HG03378 (cell line): ENCODE measurements at regions not wholly inside any gene's neighbourhood (a gene's known extent, or its start where the extent isn't known, plus 50 kb on each side); places are given as distances from the start of the nearest gene placed in this dataset.

Experiments used
- ATAC-seq: cut with Tn5 transposase; IDR thresholded peaks from one replicate; pipeline ENCODE4 v1.9.1; 2021; ENCODE audit warnings: mild to moderate bottlenecking, moderate library complexity; ENCODE audit not compliant: unreplicated experiment

GRCh38 chr15:46471096-46471495 is 836.3 kb downstream of the SQOR start:
- ATAC-seq: no peak

DNA sequence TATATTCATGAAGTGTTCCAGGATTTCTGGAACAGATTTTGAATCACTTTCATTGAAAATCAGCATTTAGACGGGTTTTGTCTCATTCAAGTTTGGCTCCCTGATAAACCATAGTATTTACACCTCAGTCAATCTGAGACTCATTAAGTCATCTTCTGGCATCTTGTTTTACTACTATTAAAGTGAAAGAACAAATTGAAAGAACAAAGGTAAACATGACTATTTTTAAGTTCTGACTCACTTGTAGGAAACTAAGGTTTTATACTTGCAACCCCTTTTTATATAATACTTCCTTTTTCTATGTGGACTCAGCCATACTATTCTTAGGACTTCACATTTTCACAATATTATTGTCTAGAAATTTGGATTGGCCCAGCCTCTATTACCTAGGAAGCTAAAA is 854.4 kb downstream of the SQOR start:
- no peak for ATAC-seq

GRCh38 chr15:46496491-46497115 is 861.8 kb downstream of the SQOR start:
- ATAC-seq: no peak

- no peak for ATAC-seq
These were observed 867.8 kb downstream of the SQOR start for GRCh38 chr15:46502667-46503066.

GRCh38 chr15:46518381-46518780 is 883.6 kb downstream of the SQOR start:
- ATAC-seq: no peak

DNA sequence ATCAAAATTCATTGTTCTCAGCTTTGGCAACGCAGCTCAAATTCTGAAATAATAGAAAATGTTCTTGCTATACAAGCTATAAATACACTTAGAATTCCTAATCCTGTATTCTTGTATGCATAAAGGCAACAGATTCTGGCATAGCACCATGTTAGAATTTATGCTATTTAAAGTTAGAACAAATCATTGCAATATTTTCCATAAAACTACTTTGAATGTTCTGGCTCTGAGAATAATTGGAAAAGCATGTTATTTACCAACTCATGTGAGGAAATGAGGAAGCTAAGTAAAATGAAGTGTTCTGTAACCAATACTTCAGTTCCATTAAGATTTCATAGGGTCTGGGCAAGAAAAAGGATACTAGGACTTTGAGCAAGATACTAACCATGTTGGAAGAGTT is 888.9 kb downstream of the SQOR start:
- no peak for ATAC-seq

DNA sequence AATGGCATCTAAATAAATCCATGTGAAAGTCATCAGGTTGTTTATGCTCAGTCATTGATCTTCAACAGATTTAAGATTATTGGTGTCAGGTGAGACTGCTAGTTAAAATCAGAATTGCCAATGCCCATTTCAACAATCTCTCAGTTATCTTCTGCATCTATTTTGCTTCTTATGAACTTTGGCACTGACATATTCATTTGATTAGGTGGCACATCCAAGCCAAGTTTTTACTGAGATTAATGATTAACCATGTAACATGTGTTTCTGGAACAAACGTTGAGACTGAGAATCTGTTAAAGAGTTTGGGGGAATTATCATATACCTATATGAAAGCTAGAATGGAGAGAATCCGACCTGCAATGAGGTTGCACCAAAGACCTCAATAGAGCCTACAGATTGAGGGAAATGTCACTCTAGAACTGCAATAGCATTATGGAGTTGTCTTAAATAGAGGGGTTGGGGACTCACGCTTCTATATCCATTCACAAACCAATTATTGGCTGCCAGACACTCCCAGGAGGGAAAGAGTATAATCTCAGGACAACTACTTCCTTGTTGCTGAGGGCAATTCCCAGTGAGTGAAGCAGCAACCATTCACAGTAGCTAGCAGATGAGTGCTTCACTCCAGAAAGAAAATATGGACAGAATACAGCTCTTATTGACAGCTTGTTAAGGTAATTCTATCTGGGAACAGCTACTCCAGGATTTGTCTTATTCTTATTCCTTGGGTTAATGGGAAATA is 891.3 kb downstream of the SQOR start:
- no peak for ATAC-seq

- ATAC-seq: no peak
These were observed 891.9 kb downstream of the SQOR start for GRCh38 chr15:46526726-46527110.

DNA sequence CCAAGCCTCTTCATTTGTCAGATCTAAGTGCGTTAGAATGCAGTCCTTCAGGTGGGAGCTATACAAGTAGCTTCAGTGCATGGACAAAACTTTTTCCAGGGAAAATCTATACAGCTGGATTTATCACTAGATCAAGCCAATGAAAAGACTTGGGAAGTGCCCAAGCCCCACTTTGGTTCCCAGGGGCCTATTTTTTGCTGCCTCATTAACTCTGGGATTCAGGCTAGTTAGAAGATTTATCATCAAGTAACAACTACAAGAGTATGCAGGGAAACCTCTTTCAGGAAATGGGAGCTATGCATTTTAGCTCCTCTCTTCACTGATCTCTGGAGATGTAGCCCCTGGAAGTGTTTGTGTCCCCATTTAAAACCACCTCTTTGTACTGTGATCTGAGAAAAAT is 908.8 kb downstream of the SQOR start:
- no peak for ATAC-seq

- ATAC-seq: no peak
These were observed 914.2 kb downstream of the SQOR start for GRCh38 chr15:46548989-46549388.

GRCh38 chr15:46552316-46552715 is 917.5 kb downstream of the SQOR start:
- ATAC-seq: no peak

DNA sequence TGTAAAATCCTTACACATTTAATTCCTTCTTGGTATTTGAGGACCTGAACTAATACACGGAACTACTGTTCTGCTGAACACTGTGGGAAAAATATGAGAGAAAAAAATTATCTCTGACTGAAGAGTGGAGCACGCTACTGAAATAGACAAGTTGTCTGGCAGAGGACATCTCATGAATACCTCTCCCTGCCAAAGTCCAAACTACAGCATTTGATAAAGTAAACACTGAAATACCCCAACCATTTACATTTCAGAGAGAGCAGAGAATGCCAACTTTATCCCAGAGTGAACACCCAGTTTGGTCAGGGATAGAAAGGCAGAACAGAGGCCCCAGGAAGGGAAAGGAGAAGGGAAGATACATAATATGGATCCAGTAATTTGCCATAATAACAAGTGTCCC is 920.7 kb downstream of the SQOR start:
- no peak for ATAC-seq

DNA sequence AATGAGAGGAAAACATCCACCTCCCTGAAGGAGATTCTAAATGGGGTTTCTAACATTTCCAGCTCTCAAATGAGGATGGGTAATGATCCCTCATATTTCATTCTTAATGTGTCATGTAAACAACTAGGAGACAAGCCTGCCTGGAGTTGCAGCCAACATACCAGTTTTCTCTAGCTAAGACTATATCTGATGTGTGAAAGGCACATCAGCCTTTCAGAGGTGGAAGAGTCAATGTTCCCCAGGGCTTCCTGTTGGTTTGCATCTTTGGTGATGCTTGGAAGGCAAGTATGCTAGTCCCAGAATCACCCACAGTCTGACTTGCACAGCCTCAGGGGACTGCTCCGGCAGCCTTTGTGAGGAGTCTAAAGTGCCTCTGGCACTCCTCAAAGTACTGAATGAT is 921.2 kb downstream of the SQOR start:
- no peak for ATAC-seq

DNA sequence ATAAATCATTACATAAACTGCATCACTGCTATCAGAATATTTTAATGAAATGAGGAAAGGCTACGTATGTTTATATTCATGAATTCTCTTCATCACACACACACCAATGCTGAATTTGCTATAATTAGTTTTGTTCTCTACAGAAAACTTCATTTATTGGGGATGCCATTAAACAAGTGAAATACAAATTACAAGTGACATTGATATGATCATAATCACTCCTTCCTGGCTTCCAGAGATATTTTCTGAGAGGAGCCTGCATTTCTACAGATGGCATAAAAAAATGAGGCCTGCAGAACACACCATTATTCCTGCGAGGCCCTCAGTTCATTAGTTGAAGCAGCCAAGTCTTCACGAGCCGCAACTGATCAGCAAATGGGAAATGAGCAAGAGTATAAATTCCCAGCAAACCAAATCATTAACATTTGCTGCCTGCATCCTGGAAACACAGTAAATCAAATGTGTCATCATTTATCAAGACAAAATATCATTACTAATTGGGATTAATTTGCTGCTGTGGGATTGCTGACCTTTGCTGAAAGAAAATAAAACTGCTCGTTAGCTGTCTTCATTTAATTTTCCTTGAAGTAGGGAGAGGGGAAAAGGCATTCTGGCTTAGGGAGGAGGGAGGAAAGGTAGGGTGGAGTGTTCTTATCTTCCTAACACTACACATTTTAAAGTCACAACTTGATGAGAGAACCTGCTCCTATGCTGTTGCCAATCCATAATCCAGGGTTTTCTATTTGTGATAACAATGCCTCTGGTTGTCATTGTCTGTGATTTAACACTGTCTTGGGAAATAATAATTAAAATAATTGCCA is 921.9 kb downstream of the SQOR start:
- ATAC-seq: no peak

GRCh38 chr15:46567968-46568367 is 933.1 kb downstream of the SQOR start:
- ATAC-seq: no peak

GRCh38 chr15:46569781-46570180 is 935.0 kb downstream of the SQOR start:
- ATAC-seq: no peak

DNA sequence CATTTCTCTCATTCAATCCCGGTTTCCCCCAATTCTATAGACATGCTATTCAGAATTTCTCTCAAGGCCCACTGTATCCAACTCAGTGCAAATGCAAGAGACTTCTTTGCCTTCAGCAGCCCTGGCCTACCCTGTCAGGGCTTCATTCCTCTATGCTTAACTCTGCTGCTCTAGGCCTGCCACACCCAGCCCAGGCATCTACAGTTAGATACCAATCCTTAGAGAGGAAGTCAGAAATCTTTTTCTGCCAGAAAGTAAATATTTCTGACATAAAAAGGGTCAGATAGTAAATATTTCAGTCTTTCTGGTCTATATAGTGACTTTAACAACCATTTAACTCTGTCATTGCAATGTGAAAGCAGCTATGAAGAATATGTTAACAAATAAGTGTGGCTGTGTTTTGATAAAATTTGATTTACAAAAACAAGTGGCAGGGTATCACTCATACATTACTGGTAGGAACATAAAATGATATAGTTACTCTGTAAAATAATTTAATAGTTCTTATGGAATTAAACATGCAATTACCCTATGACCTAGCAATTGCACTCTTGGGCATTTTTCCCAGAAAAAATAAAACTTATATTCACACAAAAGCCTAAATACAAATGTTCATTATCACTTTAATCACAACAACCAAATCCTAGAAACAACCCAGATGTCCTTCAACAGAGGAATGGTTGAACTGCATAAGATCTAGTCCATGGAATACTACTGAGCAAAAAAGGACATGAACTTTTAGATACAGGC is 942.0 kb downstream of the SQOR start:
- ATAC-seq: no peak

- ATAC-seq: no peak
These were observed 942.9 kb downstream of the SQOR start for GRCh38 chr15:46577767-46578166.

DNA sequence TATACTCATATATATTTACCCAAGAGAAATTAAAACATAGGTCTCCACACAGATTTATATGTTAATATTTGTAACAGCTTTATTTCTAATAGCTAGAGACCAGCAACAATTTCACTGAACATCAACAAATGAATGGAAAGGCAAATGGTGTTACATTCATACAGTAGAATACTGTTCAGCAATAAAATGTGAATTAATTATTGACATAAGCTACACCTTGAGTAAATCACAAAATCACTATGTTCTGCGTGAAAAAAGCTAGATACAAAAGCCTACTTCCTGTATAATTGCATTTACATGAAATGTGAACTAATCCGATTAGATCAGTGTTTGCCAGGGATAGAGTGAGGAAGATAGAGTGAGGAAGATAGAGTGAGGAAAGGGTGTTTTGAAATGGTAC is 945.7 kb downstream of the SQOR start:
- no peak for ATAC-seq

- no peak for ATAC-seq
These were observed 946.1 kb downstream of the SQOR start for GRCh38 chr15:46580924-46581323.

DNA sequence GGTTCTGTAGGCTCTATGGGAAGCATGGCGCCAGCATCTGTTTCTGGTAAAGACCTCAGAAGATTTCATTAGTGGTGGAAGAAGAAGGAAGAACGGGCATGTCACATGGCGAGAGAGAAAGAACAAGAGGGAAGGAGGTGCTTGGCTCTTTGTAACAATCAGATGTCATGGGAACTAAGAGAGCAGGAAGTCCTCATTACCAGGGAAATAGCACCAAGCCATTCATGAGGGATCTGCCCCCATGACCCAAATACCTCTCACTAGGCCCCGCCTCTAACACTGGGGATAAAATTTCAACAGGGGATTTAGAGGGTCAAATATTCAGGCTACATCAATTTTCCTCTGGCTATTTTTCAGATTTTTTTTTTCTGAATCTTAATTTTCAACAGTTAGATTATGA is 954.3 kb downstream of the SQOR start:
- ATAC-seq: no peak
